ENCODE measurements at regions not wholly inside any gene's neighbourhood (a gene's known extent, or its start where the extent isn't known, plus 50 kb on each side); places are given as distances from the start of the nearest gene placed in this dataset.

DNA sequence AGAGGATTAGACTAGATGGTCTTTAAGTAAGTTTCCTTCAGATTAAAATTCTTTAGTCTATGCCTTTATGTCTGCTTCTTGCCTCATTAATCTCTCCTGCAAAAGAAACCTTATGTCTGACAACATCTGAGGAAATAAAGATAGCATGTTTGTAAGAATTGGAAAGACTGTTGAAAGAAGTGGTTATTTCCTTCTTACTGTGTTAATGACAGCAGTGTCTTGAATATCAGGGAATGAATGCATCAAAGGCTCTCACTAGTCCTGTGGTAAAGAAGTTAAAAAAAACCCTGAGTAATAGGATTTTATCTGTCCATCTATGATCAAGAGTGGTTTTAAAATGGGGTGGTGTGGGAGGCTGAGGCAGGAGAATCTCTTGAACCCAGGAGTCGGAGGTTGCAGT is 302.0 kb downstream of the PRL start:
- no peak for TF ChIP-seq YY1 (IDR thresholded peaks at IDR 0.05)
- TF ChIP-seq, protein P1, sequence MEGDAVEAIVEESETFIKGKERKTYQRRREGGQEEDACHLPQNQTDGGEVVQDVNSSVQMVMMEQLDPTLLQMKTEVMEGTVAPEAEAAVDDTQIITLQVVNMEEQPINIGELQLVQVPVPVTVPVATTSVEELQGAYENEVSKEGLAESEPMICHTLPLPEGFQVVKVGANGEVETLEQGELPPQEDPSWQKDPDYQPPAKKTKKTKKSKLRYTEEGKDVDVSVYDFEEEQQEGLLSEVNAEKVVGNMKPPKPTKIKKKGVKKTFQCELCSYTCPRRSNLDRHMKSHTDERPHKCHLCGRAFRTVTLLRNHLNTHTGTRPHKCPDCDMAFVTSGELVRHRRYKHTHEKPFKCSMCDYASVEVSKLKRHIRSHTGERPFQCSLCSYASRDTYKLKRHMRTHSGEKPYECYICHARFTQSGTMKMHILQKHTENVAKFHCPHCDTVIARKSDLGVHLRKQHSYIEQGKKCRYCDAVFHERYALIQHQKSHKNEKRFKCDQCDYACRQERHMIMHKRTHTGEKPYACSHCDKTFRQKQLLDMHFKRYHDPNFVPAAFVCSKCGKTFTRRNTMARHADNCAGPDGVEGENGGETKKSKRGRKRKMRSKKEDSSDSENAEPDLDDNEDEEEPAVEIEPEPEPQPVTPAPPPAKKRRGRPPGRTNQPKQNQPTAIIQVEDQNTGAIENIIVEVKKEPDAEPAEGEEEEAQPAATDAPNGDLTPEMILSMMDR (IDR thresholded peaks at IDR 0.05; ENCODE audit: low read depth, low read length, missing input control), result no peak
- TF ChIP-seq, protein P2, sequence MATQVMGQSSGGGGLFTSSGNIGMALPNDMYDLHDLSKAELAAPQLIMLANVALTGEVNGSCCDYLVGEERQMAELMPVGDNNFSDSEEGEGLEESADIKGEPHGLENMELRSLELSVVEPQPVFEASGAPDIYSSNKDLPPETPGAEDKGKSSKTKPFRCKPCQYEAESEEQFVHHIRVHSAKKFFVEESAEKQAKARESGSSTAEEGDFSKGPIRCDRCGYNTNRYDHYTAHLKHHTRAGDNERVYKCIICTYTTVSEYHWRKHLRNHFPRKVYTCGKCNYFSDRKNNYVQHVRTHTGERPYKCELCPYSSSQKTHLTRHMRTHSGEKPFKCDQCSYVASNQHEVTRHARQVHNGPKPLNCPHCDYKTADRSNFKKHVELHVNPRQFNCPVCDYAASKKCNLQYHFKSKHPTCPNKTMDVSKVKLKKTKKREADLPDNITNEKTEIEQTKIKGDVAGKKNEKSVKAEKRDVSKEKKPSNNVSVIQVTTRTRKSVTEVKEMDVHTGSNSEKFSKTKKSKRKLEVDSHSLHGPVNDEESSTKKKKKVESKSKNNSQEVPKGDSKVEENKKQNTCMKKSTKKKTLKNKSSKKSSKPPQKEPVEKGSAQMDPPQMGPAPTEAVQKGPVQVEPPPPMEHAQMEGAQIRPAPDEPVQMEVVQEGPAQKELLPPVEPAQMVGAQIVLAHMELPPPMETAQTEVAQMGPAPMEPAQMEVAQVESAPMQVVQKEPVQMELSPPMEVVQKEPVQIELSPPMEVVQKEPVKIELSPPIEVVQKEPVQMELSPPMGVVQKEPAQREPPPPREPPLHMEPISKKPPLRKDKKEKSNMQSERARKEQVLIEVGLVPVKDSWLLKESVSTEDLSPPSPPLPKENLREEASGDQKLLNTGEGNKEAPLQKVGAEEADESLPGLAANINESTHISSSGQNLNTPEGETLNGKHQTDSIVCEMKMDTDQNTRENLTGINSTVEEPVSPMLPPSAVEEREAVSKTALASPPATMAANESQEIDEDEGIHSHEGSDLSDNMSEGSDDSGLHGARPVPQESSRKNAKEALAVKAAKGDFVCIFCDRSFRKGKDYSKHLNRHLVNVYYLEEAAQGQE (IDR thresholded peaks at IDR 0.05), result no peak
- TF ChIP-seq SP1 (IDR thresholded peaks at IDR 0.05), result no peak
- no peak for TF ChIP-seq EGR1 (IDR thresholded peaks at IDR 0.05; ENCODE audit: low read depth in 2 of 2)
- no peak for TF ChIP-seq RAD21 (IDR thresholded peaks at IDR 0.05)
- no peak for TF ChIP-seq HNF4A (conservative IDR thresholded peaks at IDR 0.05)
- no peak for TF ChIP-seq HNF4G (IDR thresholded peaks at IDR 0.05)
- TF ChIP-seq FOXA1 (IDR thresholded peaks at IDR 0.05), result no peak
